NOMO-1 treated with dmso at 0.1 percent for 144 hours (cell line): ENCODE measurements at regions not wholly inside any gene's neighbourhood (a gene's known extent, or its start where the extent isn't known, plus 50 kb on each side); places are given as distances from the start of the nearest gene placed in this dataset.

Experiments used
- DNase-seq: peaks from one replicate; lab custom pipeline; 2025; ENCODE audit not compliant: unreplicated experiment; lab: John Stamatoyannopoulos, UW

GRCh38 chrX:9312922-9313867 is 151.7 kb upstream of the TBL1X start:
- DNase-seq: peak; percentile 19

GRCh38 chrX:9315086-9315485 is 149.8 kb upstream of the TBL1X start:
- no peak for DNase-seq

GRCh38 chrX:9316096-9316495 is 148.8 kb upstream of the TBL1X start:
- DNase-seq: peak; percentile 87

GRCh38 chrX:9317176-9317575 is 147.7 kb upstream of the TBL1X start:
- DNase-seq: no peak

GRCh38 chrX:9318213-9318612 is 146.6 kb upstream of the TBL1X start:
- peak; percentile 34 for DNase-seq

- no peak for DNase-seq
These were observed 146.1 kb upstream of the TBL1X start for GRCh38 chrX:9318766-9319165.

- DNase-seq: no peak
These were observed 143.9 kb upstream of the TBL1X start for GRCh38 chrX:9320940-9321339.

GRCh38 chrX:9324676-9325075 is 140.2 kb upstream of the TBL1X start:
- no peak for DNase-seq

- no peak for DNase-seq
These were observed 138.5 kb upstream of the TBL1X start for GRCh38 chrX:9326369-9326768.

GRCh38 chrX:9327086-9327746 is 137.6 kb upstream of the TBL1X start:
- DNase-seq: no peak

- DNase-seq: no peak
These were observed 137.1 kb upstream of the TBL1X start for GRCh38 chrX:9327747-9328145.

GRCh38 chrX:9329056-9329455 is 135.8 kb upstream of the TBL1X start:
- no peak for DNase-seq

GRCh38 chrX:9330249-9330982 is 134.4 kb upstream of the TBL1X start:
- no peak for DNase-seq

GRCh38 chrX:9333873-9334560 is 130.8 kb upstream of the TBL1X start:
- DNase-seq: no peak

- no peak for DNase-seq
These were observed 129.6 kb upstream of the TBL1X start for GRCh38 chrX:9335251-9335650.

GRCh38 chrX:9336456-9336855 is 128.4 kb upstream of the TBL1X start:
- no peak for DNase-seq

- DNase-seq: no peak
These were observed 127.8 kb upstream of the TBL1X start for GRCh38 chrX:9337046-9337445.

- no peak for DNase-seq
These were observed 125.9 kb upstream of the TBL1X start for GRCh38 chrX:9338986-9339385.

GRCh38 chrX:9339603-9340491 is 125.0 kb upstream of the TBL1X start:
- DNase-seq: no peak
